NCI-H1105 treated with DMSO at 0.1 percent for 48 hours (cell line): ENCODE measurements at regions not wholly inside any gene's neighbourhood (a gene's known extent, or its start where the extent isn't known, plus 50 kb on each side); places are given as distances from the start of the nearest gene placed in this dataset.

Experiments used
- DNase-seq: peaks from one replicate; lab custom pipeline; 2025; lab: John Stamatoyannopoulos, UW

DNA sequence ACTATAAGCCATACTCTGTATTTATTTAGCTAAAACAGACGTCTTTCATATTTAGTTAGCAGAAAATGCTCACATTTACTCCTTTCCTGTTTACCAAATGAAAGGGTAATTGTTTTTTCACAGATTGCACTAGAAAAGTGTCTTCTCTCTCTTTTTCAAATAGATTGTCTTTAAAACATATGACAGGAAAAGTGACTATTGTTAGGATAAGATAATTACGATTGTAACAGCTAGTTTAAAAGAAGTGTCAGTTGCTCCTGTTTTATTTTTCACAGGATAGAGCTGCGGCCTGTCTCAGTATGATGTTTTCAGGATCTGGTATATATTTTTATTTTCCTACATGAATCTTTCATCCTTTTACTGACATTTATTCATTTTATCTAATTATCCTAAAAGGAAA is 353.5 kb downstream of the FBXO8 start:
- DNase-seq = no peak

GRCh38 chr4:173924561-173924960 is 358.9 kb downstream of the FBXO8 start:
- DNase-seq = no peak

GRCh38 chr4:173919861-173920260 is 363.6 kb downstream of the FBXO8 start:
- DNase-seq = no peak

GRCh38 chr4:173919196-173919595 is 364.3 kb downstream of the FBXO8 start:
- DNase-seq = no peak

DNA sequence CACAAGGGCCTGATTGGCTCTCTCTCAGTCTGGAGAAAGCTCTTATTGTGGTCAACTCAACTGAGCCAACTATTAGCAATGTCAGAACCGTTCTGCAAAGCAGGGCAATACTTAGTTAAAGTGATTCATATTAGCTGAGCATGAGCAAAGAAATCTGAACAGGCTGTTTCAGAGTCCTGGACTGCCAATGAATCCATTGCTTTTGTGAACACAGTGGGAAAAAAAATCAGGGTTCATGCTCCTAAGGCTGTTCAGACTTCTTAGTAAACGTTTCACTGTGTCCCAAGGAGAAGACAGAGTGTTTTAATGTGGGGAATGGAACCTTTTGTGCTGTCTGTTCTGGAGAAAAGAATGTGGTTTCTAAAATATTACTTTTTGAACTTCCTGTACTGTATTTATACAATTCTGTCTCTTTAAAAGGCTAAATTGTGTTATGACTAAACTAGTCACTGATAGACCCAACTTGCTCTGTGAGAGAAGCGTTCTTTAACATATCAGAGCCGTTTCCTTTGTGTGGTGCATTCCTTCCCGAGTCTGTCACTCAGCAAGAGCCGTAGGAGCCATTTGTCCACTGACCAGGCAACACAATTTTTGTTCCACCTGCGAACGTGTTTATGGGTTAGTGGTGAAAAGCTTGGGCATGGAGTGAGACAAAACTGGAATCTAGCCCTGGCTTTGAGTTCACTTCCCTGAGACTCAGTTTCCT is 366.1 kb downstream of the FBXO8 start:
- no peak for DNase-seq

GRCh38 chr4:173913496-173913895 is 370.0 kb downstream of the FBXO8 start:
- DNase-seq = no peak

- no peak for DNase-seq
Measured at GRCh38 chr4:173912384-173912783, 371.1 kb downstream of the FBXO8 start.

DNA sequence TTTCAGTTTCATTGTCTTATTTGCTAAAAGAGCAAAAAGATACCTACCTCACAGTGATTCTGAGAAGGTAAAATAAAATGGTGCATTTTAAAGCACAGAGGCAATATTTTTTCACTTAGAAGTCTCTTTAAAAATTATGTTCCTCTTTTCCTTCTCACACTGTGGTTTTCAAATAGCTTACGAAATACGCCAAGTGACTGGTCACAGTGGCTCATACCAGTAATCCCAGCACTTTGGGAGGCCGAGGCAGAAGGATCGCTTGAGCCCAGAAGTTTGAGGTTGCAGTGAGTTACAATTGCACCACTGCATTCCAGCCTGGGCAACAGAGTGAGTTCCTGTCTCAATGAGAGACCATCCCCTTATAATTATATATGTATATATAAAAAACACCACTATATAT is 372.6 kb downstream of the FBXO8 start:
- DNase-seq = no peak

GRCh38 chr4:173909294-173909693 is 374.2 kb downstream of the FBXO8 start:
- DNase-seq = no peak

DNA sequence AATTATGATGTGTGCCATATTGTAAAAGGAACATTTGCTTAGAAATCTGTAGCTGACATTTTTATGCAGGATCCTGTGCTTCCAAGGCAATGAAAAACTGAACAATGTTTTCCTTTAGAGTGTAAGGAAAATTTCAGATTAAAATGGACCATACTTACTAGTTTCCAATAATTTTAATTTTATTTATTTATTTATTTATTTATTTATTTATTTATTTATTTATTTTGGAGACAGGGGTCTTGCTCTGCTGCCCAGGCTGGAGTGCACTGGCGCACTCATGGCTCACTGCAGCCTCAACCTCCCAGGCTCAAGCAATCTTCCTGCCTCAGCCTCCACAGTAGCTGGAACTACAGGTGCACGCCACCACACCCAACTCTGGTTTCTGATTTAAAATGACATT is 369.8 kb upstream of the HAND2 start:
- DNase-seq = no peak

DNA sequence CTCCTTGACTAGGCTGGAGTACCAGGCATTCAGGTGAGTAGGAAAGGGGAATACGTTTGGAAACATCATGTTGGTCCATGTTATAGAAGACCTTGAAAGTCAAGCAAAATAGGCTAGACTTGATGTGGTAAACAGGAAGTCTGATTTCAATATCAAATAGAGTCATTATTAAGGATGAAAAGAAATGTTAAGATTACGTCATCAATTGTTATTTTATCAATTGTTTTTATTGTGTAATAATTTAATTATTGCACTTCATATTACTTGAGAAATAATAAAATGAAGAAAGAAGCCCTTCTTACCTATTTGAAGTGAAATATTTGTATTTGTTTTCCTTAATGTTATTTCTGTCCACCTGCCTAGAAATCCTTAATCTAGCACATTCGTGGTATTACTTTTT is 361.0 kb upstream of the HAND2 start:
- no peak for DNase-seq

GRCh38 chr4:173883821-173884220 is 353.8 kb upstream of the HAND2 start:
- DNase-seq = no peak

DNA sequence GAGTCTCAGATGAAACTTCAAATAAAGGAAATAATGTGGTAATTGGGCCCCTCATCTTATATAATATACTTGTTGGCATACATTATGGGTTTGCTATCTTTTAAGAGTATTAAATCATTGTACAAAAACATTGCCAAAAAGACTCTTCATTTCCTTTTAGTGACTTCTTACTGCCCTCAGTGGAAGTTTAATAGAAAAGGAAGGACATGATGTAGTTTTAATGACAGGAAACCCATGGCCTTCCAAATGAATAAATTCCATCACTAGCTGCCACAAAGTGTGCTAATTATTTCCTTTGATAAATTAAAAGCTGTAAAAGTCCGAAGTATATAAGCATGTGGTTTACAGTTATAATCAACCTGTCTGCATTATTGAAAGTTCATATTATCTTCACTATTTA is 350.9 kb upstream of the HAND2 start:
- DNase-seq = no peak

DNA sequence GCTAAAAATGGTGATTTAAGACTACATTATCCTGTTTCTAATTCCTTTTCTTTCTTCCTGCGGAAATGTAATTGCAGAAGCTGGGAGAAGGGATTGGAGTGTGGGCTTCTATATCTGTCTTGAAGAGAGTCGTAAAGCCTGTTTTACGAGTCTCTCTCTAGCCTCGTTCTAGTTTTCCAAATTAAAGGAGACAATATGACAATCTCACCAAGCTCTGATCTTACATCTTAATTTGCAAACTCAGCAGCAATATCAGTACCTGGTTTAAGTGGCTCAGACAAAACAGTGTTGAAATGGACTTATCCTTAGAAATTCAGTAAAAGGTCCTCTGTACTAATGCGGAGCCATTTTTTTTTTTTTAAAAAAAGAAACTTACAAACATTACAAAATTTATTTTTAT is 349.5 kb upstream of the HAND2 start:
- DNase-seq = no peak

DNA sequence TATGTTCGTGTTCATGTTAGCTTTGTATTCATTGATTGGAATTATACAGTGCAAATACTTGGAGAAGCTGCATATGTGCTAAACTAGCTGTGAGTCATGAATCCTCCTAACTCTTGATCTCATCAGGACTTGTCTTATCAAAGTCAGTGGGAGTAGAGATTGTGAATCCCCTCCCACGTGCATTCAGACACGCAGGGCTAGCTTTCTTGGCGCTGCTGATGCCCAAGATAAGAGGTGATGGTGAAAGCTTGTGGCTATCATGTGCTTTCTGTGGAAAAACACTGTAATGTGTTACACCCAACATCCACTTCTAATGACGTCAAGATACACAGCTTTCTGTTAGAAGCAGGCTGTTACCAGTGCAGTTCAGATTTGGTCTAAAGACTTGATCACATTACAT is 348.7 kb upstream of the HAND2 start:
- no peak for DNase-seq

DNA sequence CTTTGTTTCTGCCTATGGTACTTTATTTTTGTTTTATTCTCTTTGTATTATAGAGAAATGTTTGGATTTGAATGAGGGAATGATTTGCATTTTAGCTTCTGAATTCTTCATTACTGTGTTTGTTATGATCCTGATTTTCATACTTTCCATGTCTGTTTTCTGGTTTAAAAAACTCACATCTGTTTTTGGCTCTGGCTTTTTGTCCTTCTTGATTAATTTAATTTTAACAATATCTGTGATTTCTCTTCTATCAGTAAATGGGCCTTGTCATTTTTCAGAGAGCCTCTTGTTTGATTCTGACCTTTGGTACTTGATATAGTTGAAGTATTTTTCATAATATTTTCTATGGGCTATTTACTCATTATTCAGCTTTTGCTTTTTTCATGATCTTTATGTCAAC is 341.6 kb upstream of the HAND2 start:
- no peak for DNase-seq

- no peak for DNase-seq
Measured at GRCh38 chr4:173866322-173867026, 336.4 kb upstream of the HAND2 start.

- DNase-seq = no peak
Measured at GRCh38 chr4:173862754-173863153, 332.7 kb upstream of the HAND2 start.

DNA sequence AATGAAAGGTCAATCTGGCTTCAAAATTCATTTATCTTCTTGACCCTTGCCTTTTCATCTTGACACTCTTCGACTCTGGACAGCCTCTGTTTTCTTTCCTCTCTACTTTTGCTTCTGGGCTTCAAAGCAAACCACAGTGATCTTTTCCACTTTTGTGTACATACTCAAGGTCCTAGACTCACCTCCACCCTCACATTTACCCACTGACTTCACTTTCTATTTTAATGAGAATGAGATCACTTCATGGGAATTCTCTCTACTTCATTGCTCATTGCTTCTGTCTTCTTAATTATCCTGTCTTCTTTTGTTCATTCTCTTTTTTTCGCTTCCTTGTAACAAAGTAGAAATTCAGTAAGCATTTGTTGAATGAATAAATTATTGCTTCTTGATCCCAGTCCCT is 330.1 kb upstream of the HAND2 start:
- no peak for DNase-seq

- no peak for DNase-seq
Measured at GRCh38 chr4:173859091-173859713, 329.2 kb upstream of the HAND2 start.

DNA sequence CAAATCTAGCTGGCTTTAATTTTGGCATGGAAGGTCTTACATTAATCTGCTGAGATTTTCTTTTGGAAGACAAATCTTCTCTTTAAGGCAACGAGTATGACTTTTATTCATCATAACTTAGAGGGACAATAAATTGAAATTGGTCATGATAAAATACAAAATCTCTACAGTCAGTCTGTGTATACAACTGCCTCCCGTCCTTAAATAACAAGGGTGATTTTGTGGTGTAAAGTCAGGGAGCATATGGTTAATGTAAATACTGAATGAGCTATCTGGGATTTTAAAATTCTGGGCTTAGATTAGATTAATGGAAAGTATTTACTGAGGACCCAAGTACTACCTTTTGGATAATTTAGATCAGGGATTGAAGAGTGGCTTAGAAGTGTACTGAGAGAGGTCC is 328.4 kb upstream of the HAND2 start:
- no peak for DNase-seq

DNA sequence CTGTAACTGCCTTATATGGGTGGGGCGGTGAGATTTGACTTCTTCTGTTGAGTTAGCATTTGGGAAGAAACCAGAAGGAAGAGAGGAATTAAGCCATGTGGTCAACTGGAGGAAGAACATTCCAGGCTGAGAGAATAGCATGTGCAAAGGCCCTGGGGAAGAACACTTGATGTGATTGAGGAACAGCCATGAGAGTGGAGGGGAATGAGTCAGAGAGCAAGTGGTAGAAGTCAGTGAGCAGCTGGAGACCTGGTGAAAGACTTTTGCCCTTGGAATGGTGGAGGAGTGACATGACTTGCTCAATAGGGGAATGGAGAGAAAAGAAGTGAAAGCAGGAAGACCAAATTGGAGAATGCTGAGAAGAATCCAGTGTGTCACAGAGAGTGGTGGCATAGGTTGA is 327.8 kb upstream of the HAND2 start:
- no peak for DNase-seq

DNA sequence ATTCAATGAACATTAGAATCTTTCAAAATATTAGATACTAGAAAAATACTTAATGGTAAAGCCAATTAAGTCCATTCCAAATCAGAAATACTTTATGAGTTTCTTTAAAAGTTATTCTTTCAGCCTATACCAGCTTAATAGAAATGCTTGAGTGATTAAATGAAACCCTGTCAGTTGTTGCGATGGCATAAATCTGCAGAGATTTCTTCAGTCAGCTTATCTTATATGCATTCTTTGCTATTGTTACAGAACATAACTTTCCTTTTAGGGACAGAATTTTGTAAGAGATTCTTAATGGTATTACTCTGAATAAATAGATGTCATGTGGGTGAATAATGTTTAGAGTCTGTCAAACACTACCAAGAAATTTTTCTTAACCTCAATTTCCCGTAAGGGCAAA is 325.0 kb upstream of the HAND2 start:
- no peak for DNase-seq

DNA sequence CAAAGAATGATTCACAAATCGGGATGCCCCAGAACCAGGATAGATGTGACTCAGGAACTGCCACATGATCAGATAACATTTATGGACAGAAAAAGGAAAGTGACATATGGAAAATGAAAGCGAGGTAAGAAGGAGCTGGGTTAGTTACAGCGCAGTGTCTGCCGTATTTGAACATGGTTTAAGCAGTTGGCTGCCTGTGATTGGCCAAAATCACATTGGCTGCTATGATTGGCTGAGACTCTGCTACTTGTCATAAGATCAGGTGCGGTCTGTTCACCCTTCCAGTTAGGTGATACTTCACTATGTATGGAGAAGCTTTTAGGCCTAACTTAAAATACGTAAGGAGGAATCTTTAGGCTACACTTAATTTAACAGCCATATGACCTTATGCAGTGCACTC is 322.7 kb upstream of the HAND2 start:
- DNase-seq = no peak
